AG04449 (cell line): ENCODE measurements at regions not wholly inside any gene's neighbourhood (a gene's known extent, or its start where the extent isn't known, plus 50 kb on each side); places are given as distances from the start of the nearest gene placed in this dataset.

Source experiments
- CTCF ChIA-PET: fragments of 350-600 bp; formaldehyde crosslinking; extraction: SDS; loops from one replicate; lab custom pipeline; 2021; ENCODE audit warnings: antibody characterized with exemption; lab: Yijun Ruan, JAX
- POLR2A ChIA-PET: fragments of 400-600, 350-600 bp; formaldehyde crosslinking; extraction: SDS; loops from one replicate; lab custom pipeline; 2020; ENCODE audit warnings: antibody characterized with exemption, inconsistent platforms; lab: Yijun Ruan, JAX
- DNase-seq: peaks from one replicate; pipeline ENCODE4 v3.0.0-alpha.2; 2010; ENCODE audit warnings: low read depth, low spot score
- H3K4me3 ChIP-seq: 2 replicates; pipeline ENCODE4 v1.5.1; 2011; ENCODE audit warnings: low read depth, mild to moderate bottlenecking, control low read depth, low read length
- CTCF ChIP-seq: IDR thresholded peaks from one replicate; pipeline ENCODE4 v1.5.1; 2011; ENCODE audit warnings: mild to moderate bottlenecking, moderate library complexity, low read length, control low read depth, inconsistent platforms; ENCODE audit not compliant: insufficient read depth; ENCODE audit errors: missing control alignments

- ChIA-PET POLR2A (no interaction called here), CTCF (no interaction called here)
- H3K4me3 ChIP-seq = no peak overlapping the region
- no peak for DNase-seq
- no peak for TF ChIP-seq CTCF
Observed at GRCh38 chr2:204447722-204448121, 97.6 kb upstream of the PARD3B start.

DNA sequence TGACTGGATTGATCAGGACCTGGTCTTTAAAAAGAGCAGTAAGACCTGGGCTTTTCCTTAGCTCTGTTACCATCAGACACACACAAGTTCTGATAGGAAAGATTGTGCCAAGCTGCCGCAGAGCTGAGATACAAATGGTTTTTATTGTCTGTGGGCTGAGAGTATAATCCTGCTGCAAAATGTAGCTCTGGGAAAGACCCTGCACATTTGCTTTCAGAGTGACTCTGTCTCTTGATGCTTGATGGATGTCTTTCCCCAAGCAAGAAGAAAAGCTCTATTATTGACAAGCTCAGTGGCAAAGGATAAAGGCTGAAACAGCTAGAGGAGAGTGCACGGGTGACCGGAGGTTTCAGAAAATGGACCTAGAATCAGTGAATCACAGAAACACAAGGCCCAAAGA, 95.3 kb upstream of the PARD3B start:
- ChIA-PET CTCF (no interaction called here), POLR2A (interaction anchor here (0.6 kb wide), 1 partner anchor 1244 kb away, joined by 3 read pairs; no protein-coding TSS in a partner anchor)
- no peak for TF ChIP-seq CTCF
- no peak overlapping the region for H3K4me3 ChIP-seq
- DNase-seq = no peak

GRCh38 chr2:204451766-204452165, 93.5 kb upstream of the PARD3B start:
- ChIA-PET POLR2A (no interaction called here), CTCF (no interaction called here)
- TF ChIP-seq CTCF = no peak
- H3K4me3 ChIP-seq = no peak overlapping the region
- no peak for DNase-seq

- ChIA-PET POLR2A (no interaction called here), CTCF (no interaction called here)
- no peak overlapping the region for H3K4me3 ChIP-seq
- DNase-seq = peak; percentile 98
- no peak for TF ChIP-seq CTCF
Observed at GRCh38 chr2:204452464-204453023, 92.7 kb upstream of the PARD3B start.

- TF ChIP-seq CTCF = no peak
- no peak for DNase-seq
- CTCF ChIA-PET = no interaction called here
- POLR2A ChIA-PET = no interaction called here
- H3K4me3 ChIP-seq = no peak overlapping the region
Observed at GRCh38 chr2:204453730-204454167, 91.5 kb upstream of the PARD3B start.

DNA sequence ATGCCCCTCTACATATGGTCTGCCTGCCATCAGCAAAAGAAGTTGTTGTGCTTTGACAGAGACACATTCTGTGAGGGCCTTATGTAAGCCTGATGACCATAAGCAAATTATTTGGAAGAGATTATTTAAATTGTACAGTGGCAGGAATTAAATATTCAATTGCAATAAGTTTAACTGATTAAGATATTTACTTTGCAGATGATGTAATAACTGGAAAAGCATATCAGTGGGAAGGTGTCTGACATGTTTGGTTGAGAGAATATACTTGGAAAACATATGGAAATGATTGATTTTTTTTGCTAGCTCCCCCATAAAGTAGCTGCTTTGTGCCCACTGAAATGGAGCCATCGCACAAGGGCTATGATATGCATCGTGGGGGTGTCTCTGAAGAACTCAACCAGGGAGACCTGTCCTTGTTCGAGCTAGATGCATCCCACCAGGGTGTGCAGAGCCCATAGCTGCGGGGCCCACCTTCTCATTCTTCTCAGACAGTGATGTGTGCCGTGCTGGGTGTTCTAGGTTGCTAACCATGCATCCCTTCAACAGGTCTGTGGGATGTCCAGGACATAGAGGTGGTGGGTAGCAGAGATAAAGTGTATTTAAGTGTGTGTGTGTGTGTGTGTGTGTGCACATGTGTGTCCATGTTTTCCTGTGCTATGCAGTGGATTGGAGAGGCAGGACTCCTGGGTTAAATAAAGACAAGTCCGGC, 90.4 kb upstream of the PARD3B start:
- ChIA-PET CTCF (no interaction called here), POLR2A (no interaction called here)
- H3K4me3 ChIP-seq = no peak overlapping the region
- DNase-seq = no peak
- TF ChIP-seq CTCF = no peak
